ENCODE measurements at regions not wholly inside any gene's neighbourhood (a gene's known extent, or its start where the extent isn't known, plus 50 kb on each side); places are given as distances from the start of the nearest gene placed in this dataset.

- Histone ChIP-seq H3K27ac (no peak overlapping the region), H3K36me3 (no peaks in the 10 kb centered on the region), H3K4me1 (no peaks in the 10 kb centered on the region), H3K9me3 (peaks cover 0 to 2% (median 0%) of the 10 kb centered on the region in 12 donors), H3K4me3 (no peak overlapping the region), H3K27me3 (no peaks in the 10 kb centered on the region)
- intact Hi-C loops (cut with DNase I): no loop called here
- WGBS, 4 donors: 51 to 59% (median 55%) methylated on average over 1 of the region's 1 CpG
- TF ChIP-seq CTCF (IDR thresholded peaks at IDR 0.05) (no peak), POLR2A (IDR thresholded peaks at IDR 0.05) (no peak)
- ATAC-seq: no peak
- DNase-seq: no peak
Measured at GRCh38 chr18:40606996-40607395, 1348.0 kb upstream of the PIK3C3 start.

GRCh38 chr18:40583671-40584070 is 1371.4 kb upstream of the PIK3C3 start:
- ATAC-seq (no peak), DNase-seq (peak in 1 of 5 donors; percentile 14)
- Histone ChIP-seq H3K4me1 (no peaks in the 10 kb centered on the region), H3K36me3 (no peaks in the 10 kb centered on the region), H3K9me3 (peaks cover 0 to 11% (median 0%) of the 10 kb centered on the region in 12 donors), H3K27ac (no peak overlapping the region), H3K27me3 (no peaks in the 10 kb centered on the region), H3K4me3 (no peak overlapping the region)
- 84 to 95% (median 93%) methylated on average over 12 of the region's 12 CpGs for WGBS, 4 donors
- no peak for TF ChIP-seq POLR2A (IDR thresholded peaks at IDR 0.05)
- intact Hi-C loops (cut with DNase I): no loop called here

GRCh38 chr18:40582105-40582504 is 1372.9 kb upstream of the PIK3C3 start:
- Histone ChIP-seq H3K9me3 (peaks cover 0 to 7% (median 0%) of the 10 kb centered on the region in 12 donors), H3K4me1 (no peaks in the 10 kb centered on the region), H3K4me3 (no peak overlapping the region), H3K27me3 (no peaks in the 10 kb centered on the region), H3K36me3 (no peaks in the 10 kb centered on the region), H3K27ac (no peak overlapping the region)
- intact Hi-C loops (cut with DNase I): no loop called here
- ATAC-seq: no peak
- 97 to 100% (median 97%) methylated on average over 1 of the region's 1 CpG for WGBS, 4 donors
- no peak for DNase-seq
- TF ChIP-seq CTCF (IDR thresholded peaks at IDR 0.05) (no peak), POLR2A (IDR thresholded peaks at IDR 0.05) (no peak)

GRCh38 chr18:40577981-40578365 is 1377.1 kb upstream of the PIK3C3 start:
- no peak for TF ChIP-seq CTCF (IDR thresholded peaks at IDR 0.05)
- TF ChIP-seq POLR2A (IDR thresholded peaks at IDR 0.05): no peak
- WGBS, 4 donors: 37 to 68% (median 56%) methylated on average over 4 of the region's 4 CpGs

GRCh38 chr18:40577239-40577980 is 1377.6 kb upstream of the PIK3C3 start:
- ATAC-seq (no peak), DNase-seq (no peak)
- 74 to 88% (median 83%) methylated on average over 5 of the region's 5 CpGs for WGBS, 4 donors
- no peaks in the 10 kb centered on the region for H3K36me3 ChIP-seq
- H3K4me1 ChIP-seq: no peaks in the 10 kb centered on the region
- H3K4me3 ChIP-seq: no peak overlapping the region
- H3K27ac ChIP-seq: no peak overlapping the region
- intact Hi-C loops (cut with DNase I): no loop called here
- H3K9me3 ChIP-seq: no peaks in the 10 kb centered on the region
- no peaks in the 10 kb centered on the region for H3K27me3 ChIP-seq
- TF ChIP-seq CTCF (IDR thresholded peaks at IDR 0.05) (no peak), POLR2A (IDR thresholded peaks at IDR 0.05) (no peak)

More at GRCh38 chr18:40577981-40578365, 1377.1 kb upstream of the PIK3C3 start:
- no peaks in the 10 kb centered on the region for H3K36me3 ChIP-seq
- no peak for DNase-seq
- no peak overlapping the region for H3K27ac ChIP-seq
- ATAC-seq: no peak
- intact Hi-C loops (cut with DNase I): no loop called here
- H3K9me3 ChIP-seq: no peaks in the 10 kb centered on the region
- no peak overlapping the region for H3K4me3 ChIP-seq
- no peaks in the 10 kb centered on the region for H3K27me3 ChIP-seq
- H3K4me1 ChIP-seq: no peaks in the 10 kb centered on the region
